ENCODE measurements at regions not wholly inside any gene's neighbourhood (a gene's known extent, or its start where the extent isn't known, plus 50 kb on each side); places are given as distances from the start of the nearest gene placed in this dataset.

- DNase-seq (ENCODE audit: low read depth in 3 of 3, low spot score in 2 of 3) = no peak
These were observed 130.9 kb downstream of the PALM2AKAP2 start for GRCh38 chr9:109910671-109911518.

DNA sequence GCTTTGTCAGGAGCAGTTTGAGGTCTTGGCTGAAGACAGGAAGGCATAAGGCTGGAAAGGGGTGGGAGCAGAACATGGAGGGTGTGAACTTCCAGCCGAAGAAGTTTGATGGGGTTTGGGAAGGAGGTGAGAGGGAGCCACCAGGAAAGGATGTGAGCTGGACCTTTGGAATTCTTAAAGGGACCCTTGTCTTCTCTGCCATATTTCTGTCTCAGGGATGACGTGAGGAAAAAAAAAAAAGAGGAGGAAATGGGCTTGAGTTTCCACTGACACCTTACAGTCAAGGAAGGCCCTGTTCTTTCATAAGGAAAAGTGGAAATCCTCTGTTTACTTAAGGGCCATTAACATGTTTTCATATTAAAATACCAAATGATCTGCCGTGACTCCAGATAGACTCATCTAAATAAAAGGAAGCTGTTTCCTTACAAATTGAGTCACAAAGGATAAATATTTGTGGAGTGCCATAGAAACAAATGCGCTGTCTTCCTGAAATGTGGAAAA lies 132.1 kb downstream of the PALM2AKAP2 start:
- no peak for DNase-seq (ENCODE audit: low read depth in 3 of 3, low spot score in 2 of 3)

DNA sequence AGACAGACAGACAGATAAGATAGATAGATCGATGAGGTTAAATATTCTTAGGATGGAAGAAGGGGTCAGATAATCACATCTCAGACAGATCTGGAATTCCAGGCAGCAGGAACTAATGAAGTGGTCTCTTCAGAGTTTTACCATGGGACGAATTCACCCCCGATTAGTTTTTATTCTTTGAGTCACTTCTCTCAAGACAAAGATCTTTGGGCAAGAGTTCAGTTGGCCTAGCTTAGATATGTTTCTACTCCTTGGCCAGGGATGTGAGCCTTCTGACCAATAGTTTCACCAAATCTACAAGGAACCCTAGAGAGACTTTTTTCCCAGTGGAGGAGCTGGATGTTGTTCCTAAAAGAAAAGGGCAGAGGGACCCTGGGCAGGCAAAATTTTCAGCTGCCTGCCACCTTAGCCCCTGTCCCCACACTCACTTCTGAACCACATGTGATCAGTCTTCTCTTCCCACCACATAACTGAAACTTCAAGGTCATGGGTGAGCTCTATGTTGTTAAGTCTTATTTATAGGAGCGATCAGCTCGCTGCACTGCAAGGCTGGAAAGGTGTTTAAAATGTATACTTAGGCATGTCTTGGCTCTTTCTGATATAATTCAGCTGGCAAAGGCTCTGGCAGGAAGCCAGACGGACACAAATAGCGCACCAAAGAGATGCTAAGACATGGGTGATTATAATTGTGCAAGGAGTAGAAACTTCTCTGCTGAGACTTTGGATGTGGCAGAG lies 132.9 kb downstream of the PALM2AKAP2 start:
- no peak for DNase-seq (ENCODE audit: low read depth in 3 of 3, low spot score in 2 of 3)

GRCh38 chr9:109913461-109913810 lies 133.4 kb downstream of the PALM2AKAP2 start:
- DNase-seq (ENCODE audit: low read depth in 3 of 3, low spot score in 2 of 3) = no peak

- DNase-seq (ENCODE audit: low read depth in 3 of 3, low spot score in 2 of 3) = no peak
These were observed 134.5 kb downstream of the PALM2AKAP2 start for GRCh38 chr9:109914280-109915027.

- no peak for DNase-seq (ENCODE audit: low read depth in 3 of 3, low spot score in 2 of 3)
These were observed 136.3 kb downstream of the PALM2AKAP2 start for GRCh38 chr9:109916316-109916715.

DNA sequence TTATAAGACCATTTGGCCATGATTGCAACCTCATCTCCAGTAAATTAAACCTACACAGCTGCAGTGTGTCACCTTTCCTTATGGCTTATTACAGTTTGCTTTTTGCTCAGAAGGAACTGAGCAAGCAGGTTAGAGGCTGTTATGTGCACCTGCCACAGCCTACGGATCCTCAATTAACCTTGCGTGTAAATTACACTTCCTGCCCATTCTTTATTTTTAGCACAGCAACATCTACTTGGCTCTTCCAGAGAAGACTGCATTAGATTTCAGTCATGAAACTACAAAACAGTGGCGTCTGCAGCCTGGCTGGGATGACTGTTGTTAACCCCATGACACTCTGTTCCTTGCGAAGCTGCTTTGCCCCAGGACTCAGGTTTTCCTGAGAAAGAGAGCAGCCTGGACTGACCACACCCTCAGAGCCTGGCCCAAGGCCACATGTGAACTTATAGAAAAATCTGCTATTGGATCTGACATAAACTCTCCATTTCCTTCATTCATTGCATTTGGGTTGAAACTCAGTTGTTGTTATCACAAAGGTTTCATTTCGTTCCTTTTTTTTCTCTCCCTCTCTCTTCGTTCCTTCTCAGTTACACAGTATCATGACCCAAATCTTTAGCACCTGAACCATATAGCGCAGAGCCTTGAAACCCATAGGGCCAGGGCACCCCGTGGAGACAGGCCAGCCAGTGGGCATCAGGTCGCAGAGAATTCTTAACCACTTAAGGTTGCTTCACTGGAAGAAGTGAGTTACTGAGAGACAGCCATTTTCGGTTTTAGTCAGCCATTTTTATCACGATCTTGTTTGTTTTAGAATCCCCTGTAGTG lies 138.6 kb downstream of the PALM2AKAP2 start:
- DNase-seq (ENCODE audit: low read depth in 3 of 3, low spot score in 2 of 3) = peak; percentile 50 to 57 (median 51)

DNA sequence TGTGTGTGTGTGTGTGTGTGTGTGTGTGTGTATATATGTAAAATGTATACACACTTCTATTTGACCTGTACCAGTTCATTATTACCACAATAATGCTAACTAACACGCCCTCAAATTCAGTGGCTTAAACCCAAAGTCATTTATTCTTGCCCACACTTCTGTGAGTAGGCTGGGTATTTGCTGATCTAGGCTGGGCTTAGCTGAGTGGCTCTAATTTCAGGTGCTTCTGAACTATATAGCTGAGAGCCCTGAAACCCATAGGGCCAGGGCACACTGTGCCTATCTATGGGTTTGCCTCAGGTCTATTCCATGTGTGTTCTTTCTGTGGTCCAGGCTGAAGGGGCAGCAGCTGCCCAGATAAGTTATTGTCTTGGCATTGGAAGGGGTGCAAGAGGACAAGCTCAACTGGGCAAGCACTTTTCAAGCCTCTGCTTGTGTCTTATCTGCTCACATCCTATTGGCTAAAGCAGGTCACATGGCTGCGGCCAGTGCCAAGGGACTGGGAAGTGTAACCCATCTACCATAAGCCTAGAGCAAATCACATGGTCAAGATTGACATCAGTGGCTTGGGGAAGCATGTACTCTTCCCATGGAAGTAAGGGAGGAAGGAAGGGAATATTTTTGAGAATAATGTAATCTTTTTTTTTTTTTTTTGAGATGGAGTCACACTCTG lies 139.9 kb downstream of the PALM2AKAP2 start:
- no peak for DNase-seq (ENCODE audit: low read depth in 3 of 3, low spot score in 2 of 3)

GRCh38 chr9:109922617-109923470 lies 142.8 kb downstream of the PALM2AKAP2 start:
- DNase-seq (ENCODE audit: low read depth in 3 of 3, low spot score in 2 of 3) = no peak

GRCh38 chr9:109923471-109923760 lies 143.4 kb downstream of the PALM2AKAP2 start:
- DNase-seq (ENCODE audit: low read depth in 3 of 3, low spot score in 2 of 3) = no peak

DNA sequence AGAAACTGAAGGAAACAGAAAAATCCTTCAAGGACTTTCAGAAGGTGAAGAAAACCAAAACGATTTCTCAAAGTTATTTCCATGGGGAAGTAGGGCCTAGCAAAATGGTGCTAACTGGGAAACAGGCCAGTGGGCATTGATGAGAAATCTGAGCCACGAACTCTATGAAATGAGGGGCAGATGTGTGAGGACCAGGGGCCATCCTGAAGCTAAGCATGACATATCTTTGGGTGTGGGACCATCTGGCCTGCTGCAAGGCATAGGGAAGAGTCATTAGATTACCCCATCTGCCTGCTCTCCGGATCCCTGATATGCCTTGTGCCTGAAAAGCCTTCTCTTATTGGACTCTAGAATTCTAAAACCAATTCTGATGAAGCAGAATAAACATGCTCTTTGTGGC lies 143.8 kb downstream of the PALM2AKAP2 start:
- DNase-seq (ENCODE audit: low read depth in 3 of 3, low spot score in 2 of 3) = no peak

DNA sequence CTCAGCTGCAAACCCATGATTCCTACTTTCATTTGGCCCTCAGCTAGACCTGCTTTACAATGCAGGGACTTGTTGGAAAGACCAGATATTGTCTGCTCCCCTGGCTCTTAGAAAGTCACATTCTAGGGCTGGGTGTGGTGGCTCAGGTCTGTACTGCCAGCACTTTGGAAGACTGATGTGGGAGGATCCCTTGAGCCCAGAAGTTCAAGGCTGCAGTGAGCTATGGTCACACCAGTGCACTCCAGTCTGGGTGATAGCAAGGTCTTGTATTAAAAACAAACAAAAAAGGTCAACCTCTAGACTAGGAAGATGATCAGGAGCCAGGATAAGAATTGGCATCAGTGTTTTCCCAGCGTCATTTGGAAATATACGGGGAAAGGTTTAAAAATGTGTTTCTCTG lies 145.8 kb downstream of the PALM2AKAP2 start:
- no peak for DNase-seq (ENCODE audit: low read depth in 3 of 3, low spot score in 2 of 3)

- DNase-seq (ENCODE audit: low read depth in 3 of 3, low spot score in 2 of 3) = no peak
These were observed 146.4 kb downstream of the PALM2AKAP2 start for GRCh38 chr9:109926421-109926869.

DNA sequence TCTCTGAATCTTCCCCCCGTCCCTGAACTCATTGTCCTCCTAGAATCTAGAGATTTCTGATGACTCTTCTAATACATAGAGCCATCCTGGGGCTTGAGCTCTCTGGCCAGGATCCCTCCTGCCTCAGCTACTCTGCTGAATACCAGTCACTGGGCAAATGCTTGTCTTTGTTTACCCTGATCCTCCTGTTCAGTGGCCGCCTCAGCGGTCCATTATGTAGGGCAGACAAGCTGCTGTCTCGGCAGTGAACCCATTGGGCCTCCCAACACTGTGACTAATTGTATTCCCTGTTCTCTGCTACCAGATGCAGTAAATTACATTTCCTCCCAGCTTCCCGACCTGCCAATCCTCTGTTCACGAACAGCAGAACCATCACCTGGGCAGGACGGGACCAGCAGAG lies 151.6 kb downstream of the PALM2AKAP2 start:
- DNase-seq (ENCODE audit: low read depth in 3 of 3, low spot score in 2 of 3) = no peak

DNA sequence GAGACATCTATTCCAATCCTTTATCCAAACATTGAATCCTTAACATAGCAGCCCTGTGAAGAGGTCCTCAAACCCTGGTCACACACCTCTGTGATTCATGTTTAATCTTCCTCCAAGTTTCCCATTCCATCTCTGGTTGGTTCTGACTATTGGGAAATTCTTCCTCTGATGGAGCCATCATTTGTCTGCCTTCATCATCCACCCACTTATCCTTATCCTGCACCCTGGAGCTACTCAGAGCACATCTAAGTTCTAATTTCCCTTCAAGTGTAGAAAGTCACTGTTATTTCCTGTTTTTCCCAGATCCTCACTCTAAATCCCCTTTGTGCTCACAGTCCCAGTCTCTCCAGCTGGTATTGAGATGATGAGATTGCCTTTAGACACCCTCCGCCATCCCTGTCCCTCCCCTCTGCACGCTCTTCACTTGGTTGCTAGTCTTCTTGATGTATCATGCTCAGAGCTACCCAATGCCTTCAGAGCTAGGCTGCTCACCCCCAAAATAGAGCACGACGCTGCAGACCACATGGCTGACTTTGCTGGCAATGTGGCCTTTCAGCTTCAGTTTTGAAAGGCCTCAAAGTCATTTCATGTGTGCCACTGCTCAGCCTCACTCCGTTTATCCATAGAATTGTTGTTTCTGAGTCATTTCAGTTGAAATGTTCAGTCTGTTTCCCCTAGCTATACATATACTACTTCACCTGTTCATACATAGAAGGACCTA lies 154.3 kb downstream of the PALM2AKAP2 start:
- no peak for DNase-seq (ENCODE audit: low read depth in 3 of 3, low spot score in 2 of 3)

DNA sequence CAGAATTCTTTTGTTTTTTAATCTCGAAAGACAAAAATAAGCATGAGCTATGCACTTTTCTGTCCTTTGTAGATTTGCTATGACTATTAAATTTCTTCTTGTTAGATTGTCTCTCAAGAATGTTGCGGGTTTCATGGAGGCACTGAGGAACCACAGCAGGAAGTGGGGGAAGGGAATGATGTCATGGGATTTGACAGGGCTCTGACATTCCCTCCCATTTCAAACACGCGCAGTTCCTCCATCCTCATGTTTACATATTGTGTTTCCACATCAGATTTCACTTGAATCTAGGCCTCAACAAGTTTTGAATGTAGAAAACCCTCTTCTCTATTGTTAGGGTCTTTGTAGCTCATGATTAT lies 154.8 kb downstream of the PALM2AKAP2 start:
- DNase-seq (ENCODE audit: low read depth in 3 of 3, low spot score in 2 of 3) = no peak

DNA sequence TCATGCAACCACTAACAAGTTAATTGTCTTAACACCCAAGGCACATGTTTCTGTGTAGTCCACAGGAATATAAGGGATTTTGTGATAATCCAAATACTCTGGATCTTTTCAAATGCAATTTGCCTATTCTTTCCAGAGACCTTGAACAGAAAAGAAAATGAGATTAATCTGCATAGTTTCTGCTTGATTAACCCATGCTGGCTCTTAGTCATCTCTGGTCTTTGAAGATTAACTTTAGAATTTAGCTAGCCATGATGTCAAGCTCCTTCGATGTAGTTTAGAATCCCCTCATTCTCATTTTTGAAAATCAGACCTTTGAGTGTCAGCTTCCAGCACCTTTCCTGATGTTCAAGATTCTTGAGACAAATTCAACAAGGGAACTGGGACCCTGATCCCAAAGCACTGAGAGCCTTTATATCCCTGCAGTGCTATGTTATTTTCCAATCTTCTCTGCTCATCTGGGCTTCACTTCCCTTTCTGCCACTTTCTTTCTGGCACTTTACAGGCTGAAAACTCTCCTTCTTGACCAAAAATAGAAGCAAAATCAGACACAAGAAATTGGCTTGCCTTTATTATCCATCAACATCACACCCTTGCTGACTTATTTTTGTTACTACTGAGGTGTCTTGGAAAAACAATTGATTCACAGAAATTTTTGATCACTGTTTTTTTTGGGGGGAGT lies 155.5 kb downstream of the PALM2AKAP2 start:
- DNase-seq (ENCODE audit: low read depth in 3 of 3, low spot score in 2 of 3) = no peak

All from right renal cortex interstitium (tissue), 3 donors.